Spinal cord (tissue), 9 donors: ENCODE measurements at regions not wholly inside any gene's neighbourhood (a gene's known extent, or its start where the extent isn't known, plus 50 kb on each side); places are given as distances from the start of the nearest gene placed in this dataset.

Source experiments
- DNase-seq, 6 donors: peaks; one replicate each; pipeline versions ENCODE4 v3.0.0 to v3.0.0-alpha.2; 2013 to 2015; ENCODE audit warnings: low spot score in 6 of 6, low read depth in 4 of 6
- H3K27ac ChIP-seq: one replicate; pipeline ENCODE4 v1.5.1; 2013; ENCODE audit warnings: low read depth, low read length, control low read depth
- H3K27me3 ChIP-seq: one replicate; pipeline ENCODE4 v1.6.1; 2013; ENCODE audit warnings: low read length; ENCODE audit not compliant: control insufficient read depth, insufficient read depth
- H3K36me3 ChIP-seq: one replicate; pipeline ENCODE4 v1.6.1; 2013; ENCODE audit warnings: low read length; ENCODE audit not compliant: control insufficient read depth, insufficient read depth
- H3K4me1 ChIP-seq: one replicate; pipeline ENCODE4 v1.6.1; 2013; ENCODE audit warnings: low read length; ENCODE audit not compliant: control insufficient read depth, insufficient read depth
- H3K4me3 ChIP-seq: one replicate; pipeline ENCODE4 v1.5.1; 2013; ENCODE audit warnings: low read depth, low read length, control low read depth
- H3K9me3 ChIP-seq: one replicate; pipeline ENCODE4 v1.6.1; 2013; ENCODE audit warnings: low read length; ENCODE audit not compliant: control insufficient read depth, insufficient read depth
- WGBS: methylation state at CpG from one replicate; pipeline ENCODE4 v1.1.5; 2013; ENCODE audit warnings: missing lambda C conversion rate; ENCODE audit not compliant: insufficient coverage; 5-methylcytosine and 5-hydroxymethylcytosine counted together
- donor health status: healthy.

DNA sequence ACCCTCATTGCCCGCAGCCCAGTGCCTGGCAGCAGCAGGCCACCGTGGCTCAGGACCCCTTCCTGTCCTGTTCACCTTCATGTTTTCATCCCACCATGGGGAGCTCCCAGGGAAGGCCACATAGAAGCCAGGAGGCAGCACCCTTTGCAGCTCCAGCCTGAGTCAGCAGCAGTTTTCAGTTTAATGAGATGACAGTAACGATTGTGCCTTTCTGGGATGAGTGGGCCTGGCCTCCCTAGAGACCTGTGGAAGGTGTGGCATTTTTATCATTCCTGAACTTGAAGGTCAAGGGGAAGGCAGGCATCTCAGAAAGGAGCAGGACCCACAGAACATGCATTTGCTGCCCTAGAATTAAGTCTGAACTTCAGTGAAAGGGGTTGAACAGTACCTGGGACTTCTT lies 532.8 kb downstream of the FUT8 start:
- no peak for DNase-seq
- Histone ChIP-seq H3K36me3 (no peaks in the 10 kb centered on the region), H3K27me3 (peaks cover 2% of the 10 kb centered on the region), H3K4me1 (no peaks in the 10 kb centered on the region), H3K27ac (no peak overlapping the region), H3K4me3 (no peak overlapping the region), H3K9me3 (no peaks in the 10 kb centered on the region)
- WGBS: 74% methylated on average over 3 of the region's 3 CpGs

DNA sequence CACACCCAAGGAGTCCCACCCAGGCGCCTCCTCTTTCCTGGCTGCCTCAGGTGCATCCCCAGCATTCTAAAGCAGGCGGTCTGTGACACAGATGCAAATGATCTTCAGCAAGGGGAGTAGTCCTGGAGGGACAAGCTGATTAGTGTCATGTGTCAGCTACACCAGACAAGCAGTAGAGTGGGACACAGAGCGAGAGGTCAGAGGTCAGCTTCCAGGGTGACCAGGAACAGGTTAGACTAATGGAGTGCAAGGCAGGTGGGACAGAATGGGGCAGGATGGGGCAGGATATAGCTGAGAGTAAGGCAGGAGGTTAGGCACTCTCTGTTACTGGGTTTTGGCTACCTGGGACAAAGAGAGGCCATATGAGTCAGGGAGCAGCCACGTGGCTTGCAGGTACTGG lies 534.0 kb downstream of the FUT8 start:
- WGBS: 90% methylated on average over 3 of the region's 4 CpGs
- no peak overlapping the region for H3K4me3 ChIP-seq

DNA sequence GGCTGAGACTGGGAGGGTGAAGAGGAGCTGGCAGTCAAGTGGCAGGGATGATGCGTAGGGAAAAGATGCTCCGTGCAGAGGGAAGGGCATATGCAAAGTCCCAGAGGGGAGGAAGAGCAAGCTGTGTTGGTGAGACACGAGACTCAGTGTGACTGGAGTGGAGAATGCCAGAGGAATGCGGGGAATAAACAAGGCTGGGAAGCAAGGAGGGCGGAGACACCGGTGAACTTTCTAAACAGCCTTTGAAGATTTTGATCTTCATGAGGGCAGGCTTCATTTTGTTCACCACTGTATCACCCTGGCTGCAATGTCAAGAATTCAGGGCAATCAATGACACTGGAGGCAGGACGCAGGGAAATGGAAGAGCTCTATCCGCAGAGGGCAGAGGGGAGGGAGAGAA lies 535.8 kb downstream of the FUT8 start:
- no peak overlapping the region for H3K27ac ChIP-seq
- no peaks in the 10 kb centered on the region for H3K4me1 ChIP-seq
- H3K4me3 ChIP-seq: no peak overlapping the region
- peaks cover 2% of the 10 kb centered on the region for H3K27me3 ChIP-seq
- no peaks in the 10 kb centered on the region for H3K9me3 ChIP-seq
- 76% methylated on average over 6 of the region's 8 CpGs for WGBS
- no peak for DNase-seq
- H3K36me3 ChIP-seq: no peaks in the 10 kb centered on the region

More for the DNA sequence above, 534.0 kb downstream of the FUT8 start:
- Histone ChIP-seq H3K4me1 (no peaks in the 10 kb centered on the region), H3K9me3 (no peaks in the 10 kb centered on the region), H3K36me3 (no peaks in the 10 kb centered on the region), H3K27ac (no peak overlapping the region), H3K27me3 (peaks cover 2% of the 10 kb centered on the region)
- no peak for DNase-seq

DNA sequence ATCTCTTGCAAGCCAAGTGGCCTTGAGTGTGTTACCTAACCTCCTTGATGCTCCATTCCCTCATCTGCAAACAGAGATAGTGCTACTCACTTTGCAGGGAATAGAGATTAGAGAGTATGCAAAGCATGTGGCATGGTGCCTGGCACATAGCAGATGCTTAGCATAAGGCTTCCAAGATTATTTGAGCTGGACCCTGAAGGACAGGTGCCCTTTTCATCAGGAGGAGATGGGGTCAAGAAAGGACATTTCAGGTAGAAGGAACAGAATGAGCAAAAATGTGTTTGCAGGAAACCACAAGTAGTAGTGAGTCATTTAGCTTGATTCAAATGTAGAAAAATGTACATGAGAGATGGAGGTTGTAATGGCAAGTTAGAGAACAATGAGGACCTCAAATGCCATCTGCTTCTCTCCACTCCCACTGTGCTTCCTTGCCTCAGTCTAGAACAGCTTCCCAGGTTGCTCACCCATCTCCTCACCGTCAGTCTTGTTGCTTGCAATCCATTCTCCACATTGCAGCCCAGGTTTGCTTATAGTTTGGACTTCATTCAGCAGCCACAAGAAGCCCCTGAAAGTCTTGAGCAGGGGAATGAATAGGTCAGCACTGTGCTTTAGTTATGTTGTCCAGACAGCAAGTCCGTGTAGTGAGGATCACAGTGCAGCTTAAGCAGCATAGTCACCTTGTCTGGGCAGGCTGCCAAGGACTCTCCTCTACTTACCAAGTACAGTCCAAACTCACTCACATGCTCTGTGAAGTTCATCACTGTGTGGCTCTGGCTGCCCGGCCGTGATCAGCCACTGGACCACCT lies 536.3 kb upstream of the CCDC196 start:
- Histone ChIP-seq H3K36me3 (no peaks in the 10 kb centered on the region), H3K27me3 (peaks cover 2% of the 10 kb centered on the region), H3K4me1 (no peaks in the 10 kb centered on the region), H3K27ac (no peak overlapping the region), H3K9me3 (no peaks in the 10 kb centered on the region), H3K4me3 (no peak overlapping the region)
- DNase-seq: peak in 1 of 6 donors; percentile 36
- WGBS: 76% methylated on average over 4 of the region's 4 CpGs

DNA sequence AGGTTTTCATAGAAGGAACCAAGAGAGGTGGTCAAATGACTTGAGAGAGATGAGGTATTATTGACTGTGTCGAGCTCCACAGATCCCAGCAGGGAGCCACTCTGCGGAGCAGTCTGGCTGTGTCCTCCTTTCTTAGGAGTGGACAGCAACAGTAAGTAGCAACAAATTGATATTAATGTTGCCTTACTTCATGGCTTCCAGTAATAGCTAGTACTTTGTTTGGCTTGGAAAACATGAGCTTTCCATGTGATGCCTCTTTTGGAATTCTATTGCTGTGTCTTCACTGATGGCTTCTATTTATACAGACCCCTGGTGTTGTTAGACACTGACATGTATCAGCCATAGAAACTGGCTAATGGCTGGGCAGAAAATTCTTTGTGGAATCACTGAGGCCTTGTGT lies 531.2 kb upstream of the CCDC196 start:
- Histone ChIP-seq H3K27me3 (no peaks in the 10 kb centered on the region), H3K9me3 (no peaks in the 10 kb centered on the region), H3K36me3 (no peaks in the 10 kb centered on the region), H3K27ac (no peak overlapping the region), H3K4me3 (no peak overlapping the region), H3K4me1 (peaks cover 3% of the 10 kb centered on the region)
- no peak for DNase-seq
- 100% methylated on average over 1 of the region's 2 CpGs for WGBS

DNA sequence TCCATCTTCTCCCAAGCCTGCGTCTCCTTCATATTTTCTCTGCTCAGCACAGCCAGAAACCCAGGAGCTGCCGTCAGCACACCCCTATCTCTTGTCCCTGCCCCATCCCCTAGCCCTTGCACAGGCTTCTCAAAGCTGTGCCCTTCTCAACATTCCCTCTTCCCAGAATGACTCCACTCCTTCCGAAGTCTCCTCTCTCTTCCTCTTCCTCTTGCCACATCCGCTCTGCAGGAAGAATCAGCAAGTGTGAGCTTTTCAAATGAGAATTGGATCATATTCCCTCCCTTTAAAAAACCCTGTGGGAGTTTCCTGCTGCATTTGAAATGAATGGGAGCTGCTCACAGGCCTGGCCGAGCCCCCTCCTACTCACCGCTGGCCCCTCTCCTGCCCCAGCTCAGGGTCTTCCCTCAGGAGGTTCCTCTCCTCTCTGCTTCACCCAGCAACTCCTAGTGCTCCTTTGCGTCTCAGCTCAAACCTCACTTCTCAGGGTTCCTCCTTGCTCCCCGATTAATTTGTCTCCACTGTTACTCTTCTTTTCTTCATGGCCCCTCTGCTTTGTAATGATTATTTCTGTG lies 528.5 kb upstream of the CCDC196 start:
- H3K27me3 ChIP-seq: no peaks in the 10 kb centered on the region
- H3K4me3 ChIP-seq: no peak overlapping the region
- DNase-seq: no peak
- H3K36me3 ChIP-seq: no peaks in the 10 kb centered on the region
- peaks cover 3% of the 10 kb centered on the region for H3K4me1 ChIP-seq
- no peak overlapping the region for H3K27ac ChIP-seq
- H3K9me3 ChIP-seq: no peaks in the 10 kb centered on the region
- WGBS: 86% methylated on average over 5 of the region's 8 CpGs

DNA sequence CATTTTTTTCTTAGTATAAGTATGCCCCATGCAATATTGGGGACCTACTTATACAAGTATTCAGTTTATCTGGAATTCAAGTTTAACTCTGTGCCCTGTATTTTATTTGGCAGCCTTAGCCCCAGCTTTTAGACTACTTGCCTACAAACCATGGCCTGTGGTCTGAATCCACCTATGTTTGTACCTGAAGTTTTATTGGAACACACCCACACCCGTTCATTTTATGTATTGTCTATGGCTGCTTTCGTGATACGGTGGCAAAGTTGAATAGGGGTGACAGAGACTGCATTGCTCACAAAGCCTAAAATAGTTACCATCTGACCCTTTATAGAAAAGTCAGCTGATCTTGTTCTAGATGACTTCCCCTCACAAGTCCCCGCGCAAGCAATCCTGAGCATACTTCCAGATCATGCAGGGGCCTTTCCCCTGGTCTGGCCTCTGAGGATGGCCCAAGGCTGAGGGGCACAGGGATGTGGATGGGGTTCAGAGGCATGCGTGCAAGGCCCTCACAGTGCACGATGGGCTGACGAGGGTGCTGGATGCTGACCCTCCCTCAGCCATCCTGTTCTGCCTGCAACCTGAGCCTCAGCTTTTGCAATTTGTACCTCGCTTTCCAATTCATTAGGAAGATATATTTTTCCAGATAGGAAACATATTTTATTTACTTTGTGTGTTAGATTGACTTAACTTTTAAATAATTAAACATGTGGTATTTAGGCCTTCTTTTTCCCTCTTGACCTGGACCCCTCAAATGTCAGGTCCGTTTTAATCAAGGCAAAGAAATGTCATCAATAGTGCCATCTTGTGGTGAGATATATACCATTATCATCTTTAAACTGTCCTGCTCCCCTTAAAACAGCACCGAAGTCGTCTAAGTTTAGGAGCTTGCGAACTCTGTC lies 527.3 kb upstream of the CCDC196 start:
- H3K4me3 ChIP-seq: no peak overlapping the region
- no peak overlapping the region for H3K27ac ChIP-seq
- 80% methylated on average over 4 of the region's 13 CpGs for WGBS
- peaks cover 3% of the 10 kb centered on the region for H3K4me1 ChIP-seq
- no peaks in the 10 kb centered on the region for H3K9me3 ChIP-seq
- DNase-seq: peak in 4 of 6 donors; percentile 26 to 85 (median 52)
- H3K36me3 ChIP-seq: no peaks in the 10 kb centered on the region
- no peaks in the 10 kb centered on the region for H3K27me3 ChIP-seq

DNA sequence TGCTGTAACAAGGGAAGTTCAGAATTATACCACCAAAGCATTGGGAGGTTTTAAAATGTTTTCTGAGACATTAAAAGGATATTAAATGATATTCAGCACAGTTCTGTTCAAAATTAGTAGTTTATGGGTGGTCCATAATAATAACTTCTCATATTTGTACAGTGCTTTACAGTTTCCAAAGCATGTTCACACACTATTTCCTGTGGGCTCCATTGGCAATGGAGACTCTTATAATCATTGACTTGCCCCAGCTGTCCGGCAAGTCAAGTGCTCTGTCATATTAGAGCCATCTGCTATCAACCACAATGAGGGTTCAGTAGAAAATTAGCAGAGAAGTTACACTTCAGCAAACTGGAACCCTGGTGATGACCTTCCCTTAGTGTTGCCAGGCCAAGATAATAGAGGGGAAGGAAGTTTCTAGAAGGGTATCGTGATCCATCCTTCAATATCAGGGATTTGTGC lies 526.6 kb upstream of the CCDC196 start:
- Histone ChIP-seq H3K4me3 (no peak overlapping the region), H3K27me3 (no peaks in the 10 kb centered on the region), H3K27ac (no peak overlapping the region), H3K36me3 (no peaks in the 10 kb centered on the region), H3K4me1 (peaks cover 3% of the 10 kb centered on the region), H3K9me3 (no peaks in the 10 kb centered on the region)
- DNase-seq: no peak
- WGBS: 60% methylated on average over 1 of the region's 2 CpGs

DNA sequence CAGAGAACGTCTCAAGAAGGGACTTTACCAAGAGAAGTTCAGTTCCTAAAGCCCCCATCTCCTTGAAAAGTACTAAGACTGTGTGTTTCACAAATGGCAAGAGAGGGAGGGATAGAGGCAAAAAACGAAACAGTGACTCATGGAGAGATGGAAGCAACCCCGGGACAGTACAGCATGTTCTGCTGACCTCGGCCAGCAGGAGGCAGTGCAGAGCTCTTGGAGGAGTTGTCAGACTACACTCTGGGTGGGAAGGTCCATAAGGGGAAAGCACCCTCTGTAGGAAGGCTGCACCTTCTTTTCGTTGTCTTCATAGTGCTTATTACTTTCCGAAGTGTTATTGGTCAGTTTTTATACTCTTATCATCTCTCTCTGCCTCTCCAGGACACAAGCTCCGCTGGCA lies 525.2 kb upstream of the CCDC196 start:
- no peak overlapping the region for H3K4me3 ChIP-seq
- no peak for DNase-seq
- no peaks in the 10 kb centered on the region for H3K27me3 ChIP-seq
- no peaks in the 10 kb centered on the region for H3K36me3 ChIP-seq
- H3K4me1 ChIP-seq: peaks cover 3% of the 10 kb centered on the region
- H3K9me3 ChIP-seq: no peaks in the 10 kb centered on the region
- WGBS: 14% methylated on average over 3 of the region's 7 CpGs
- H3K27ac ChIP-seq: no peak overlapping the region
